SW480 (cell line): ENCODE measurements at regions not wholly inside any gene's neighbourhood (a gene's known extent, or its start where the extent isn't known, plus 50 kb on each side); places are given as distances from the start of the nearest gene placed in this dataset.

ENCODE experiments used
- DNase-seq: peaks from one replicate; pipeline ENCODE4 v3.0.0-alpha.2; 2016; ENCODE audit warnings: low spot score

DNA sequence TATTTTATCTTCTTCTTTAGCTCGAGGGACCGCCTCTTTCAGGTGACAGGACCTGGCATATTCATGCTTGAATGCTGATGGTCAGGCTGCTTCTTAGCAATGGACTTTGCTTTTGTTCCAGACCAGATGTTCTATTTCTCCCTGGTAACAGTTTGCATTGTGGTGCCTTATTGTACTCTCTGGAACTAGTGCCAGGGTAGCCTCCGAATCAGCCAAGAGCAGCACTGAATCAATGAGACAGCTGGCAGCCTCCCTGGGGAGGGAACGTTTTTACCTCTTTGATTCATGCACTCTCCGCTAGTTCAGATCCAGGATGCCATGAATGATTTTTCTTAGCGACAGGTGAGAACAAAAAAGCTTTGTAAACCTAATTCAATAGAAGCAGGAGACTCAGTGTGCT lies 54.1 kb upstream of the NXPH1 start:
- DNase-seq, result no peak

DNA sequence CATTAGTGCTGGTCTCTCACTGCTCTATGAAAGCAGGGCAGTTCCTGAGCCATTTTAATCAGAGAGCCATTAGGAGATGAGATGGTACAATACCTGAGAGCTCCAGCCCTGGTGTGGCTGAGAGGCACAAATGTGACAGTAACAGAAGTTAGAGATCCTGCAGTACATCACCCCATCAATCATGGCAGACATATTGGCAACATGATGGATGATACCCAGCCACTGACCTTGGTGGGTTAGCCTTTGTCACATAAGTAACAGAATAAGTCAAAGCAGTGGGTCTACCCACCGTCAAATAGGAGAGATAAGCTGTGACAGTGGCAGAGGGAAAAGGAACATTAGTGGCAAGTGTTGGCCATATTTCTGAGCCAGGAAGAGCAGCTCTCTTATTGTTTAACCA lies 53.3 kb upstream of the NXPH1 start:
- DNase-seq, result no peak

GRCh38 chr7:8382004-8382730 lies 51.2 kb upstream of the NXPH1 start:
- DNase-seq, result no peak
